HEK293T (cell line): ENCODE measurements at regions not wholly inside any gene's neighbourhood (a gene's known extent, or its start where the extent isn't known, plus 50 kb on each side); places are given as distances from the start of the nearest gene placed in this dataset.

Experiments used
- CTCF ChIA-PET: fragments of 350-600 bp; formaldehyde crosslinking; extraction: SDS; loops from one replicate; lab custom pipeline; 2021; ENCODE audit warnings: antibody characterized with exemption, inconsistent platforms; lab: Yijun Ruan, JAX
- POLR2A ChIA-PET: fragments of 350-600 bp; formaldehyde crosslinking; extraction: SDS; loops from one replicate; lab custom pipeline; 2020; ENCODE audit warnings: antibody characterized with exemption, inconsistent platforms; lab: Yijun Ruan, JAX
- DNase-seq: peaks from one replicate; pipeline ENCODE4 v3.0.0; 2012; ENCODE audit warnings: mixed read lengths; ENCODE audit errors: extremely low spot score
- ARNT ChIP-seq: fragments of 450-650 bp; IDR thresholded peaks from 2 replicates; pipeline ENCODE4 v1.6.1; 2017; ENCODE audit warnings: mild to moderate bottlenecking
- BHLHE40 ChIP-seq: fragments of 450-650 bp; IDR thresholded peaks from 2 replicates; pipeline ENCODE4 v1.6.1; 2016; ENCODE audit warnings: mild to moderate bottlenecking, moderate library complexity, borderline replicate concordance
- CTBP1 ChIP-seq: fragments of 450-650 bp; IDR thresholded peaks from 2 replicates; pipeline ENCODE4 v1.6.1; 2016; ENCODE audit warnings: borderline replicate concordance
- ELF4 ChIP-seq: fragments of 450-650 bp; IDR thresholded peaks from 2 replicates; pipeline ENCODE4 v1.6.1; 2017; ENCODE audit warnings: antibody characterized with exemption
- FOXA1 ChIP-seq: fragments of 450-650 bp; IDR thresholded peaks from 2 replicates; pipeline ENCODE4 v1.6.1; 2016; ENCODE audit warnings: mild to moderate bottlenecking
- FOXK2 ChIP-seq: fragments of 450-650 bp; IDR thresholded peaks from 2 replicates; pipeline ENCODE4 v1.6.1; 2016; ENCODE audit warnings: mild to moderate bottlenecking
- FOXM1 ChIP-seq: fragments of 450-650 bp; IDR thresholded peaks from 2 replicates; pipeline ENCODE4 v1.6.1; 2017; ENCODE audit warnings: mild to moderate bottlenecking, borderline replicate concordance
- HDGF ChIP-seq: fragments of 450-650 bp; IDR thresholded peaks from 2 replicates; pipeline ENCODE4 v1.6.1; 2017; ENCODE audit warnings: antibody characterized with exemption, borderline replicate concordance
- L3MBTL2 ChIP-seq: fragments of 450-650 bp; conservative IDR thresholded peaks from 2 replicates; pipeline ENCODE4 v1.6.1; 2016; ENCODE audit warnings: mild to moderate bottlenecking
- LEF1 ChIP-seq: fragments of 450-650 bp; IDR thresholded peaks from 2 replicates; pipeline ENCODE4 v1.6.1; 2017; ENCODE audit warnings: mild to moderate bottlenecking, borderline replicate concordance
- NFRKB ChIP-seq: fragments of 450-650 bp; IDR thresholded peaks from 2 replicates; pipeline ENCODE4 v1.6.1; 2016; ENCODE audit warnings: mild to moderate bottlenecking, moderate library complexity
- PKNOX1 ChIP-seq: fragments of 450-650 bp; IDR thresholded peaks from 2 replicates; pipeline ENCODE4 v1.6.1; 2016
- SP1 ChIP-seq: fragments of 450-650 bp; IDR thresholded peaks from 2 replicates; pipeline ENCODE4 v1.6.1; 2017
- SUZ12 ChIP-seq: fragments of 450-650 bp; IDR thresholded peaks from 2 replicates; pipeline ENCODE4 v1.6.1; 2016; ENCODE audit warnings: mild to moderate bottlenecking
- TARDBP ChIP-seq: fragments of 450-650 bp; IDR thresholded peaks from 2 replicates; pipeline ENCODE4 v1.6.1; 2016
- ZNF384 ChIP-seq: fragments of 450-650 bp; IDR thresholded peaks from 2 replicates; pipeline ENCODE4 v1.6.1; 2016

GRCh38 chr2:237194081-237194480, 108.4 kb downstream of the COPS8 start:
- CTCF ChIA-PET: no interaction called here

GRCh38 chr2:237194906-237195305, 109.2 kb downstream of the COPS8 start:
- ChIA-PET POLR2A (no interaction called here), CTCF (no interaction called here)
- DNase-seq: no peak
- no peak for TF ChIP-seq HDGF

More at GRCh38 chr2:237194081-237194480, 108.4 kb downstream of the COPS8 start:
- DNase-seq: no peak
- TF ChIP-seq FOXM1 (no peak), FOXA1 (no peak), BHLHE40 (no peak), ARNT (no peak), NFRKB (no peak), SUZ12 (no peak), LEF1 (no peak), ELF4 (no peak), FOXK2 (no peak), TARDBP (no peak), SP1 (no peak), L3MBTL2 (no peak), HDGF (no peak), ZNF384 (no peak), PKNOX1 (no peak), CTBP1 (no peak)
- POLR2A ChIA-PET: no interaction called here

GRCh38 chr2:237195396-237196120, 109.9 kb downstream of the COPS8 start:
- CTCF ChIA-PET: no interaction called here
- DNase-seq: no peak
- POLR2A ChIA-PET: no interaction called here
- TF ChIP-seq ELF4 (no peak), TARDBP (no peak), CTBP1 (no peak), BHLHE40 (no peak), SP1 (no peak), L3MBTL2 (no peak), FOXA1 (no peak)

- no peak for DNase-seq
- CTCF ChIA-PET: no interaction called here
- POLR2A ChIA-PET: no interaction called here
- TF ChIP-seq ZNF384 (no peak), PKNOX1 (no peak), SP1 (no peak), NFRKB (no peak), TARDBP (no peak), BHLHE40 (no peak), SUZ12 (no peak), CTBP1 (no peak), FOXK2 (no peak), LEF1 (no peak), L3MBTL2 (no peak), ARNT (no peak), FOXM1 (no peak), ELF4 (no peak), HDGF (no peak), FOXA1 (no peak)
Observed at GRCh38 chr2:237196409-237196808, 110.7 kb downstream of the COPS8 start.

GRCh38 chr2:237196866-237197618, 111.4 kb downstream of the COPS8 start:
- no peak for DNase-seq
- TF ChIP-seq FOXK2: no peak
- POLR2A ChIA-PET: no interaction called here
- CTCF ChIA-PET: no interaction called here

- ChIA-PET POLR2A (no interaction called here), CTCF (interaction anchor here (0.6 kb wide), 1 partner anchor 270 kb away, joined by 6 read pairs; no protein-coding TSS in a partner anchor)
- TF ChIP-seq ARNT (no peak), SUZ12 (no peak), NFRKB (no peak), FOXA1 (no peak), L3MBTL2 (no peak), FOXK2 (no peak), CTBP1 (no peak), SP1 (no peak), HDGF (no peak), ZNF384 (no peak), ELF4 (no peak), BHLHE40 (no peak), TARDBP (no peak)
- DNase-seq: no peak
Observed at GRCh38 chr2:237198164-237198855, 112.6 kb downstream of the COPS8 start.
